Left lung (tissue), 4 donors: ENCODE measurements at regions not wholly inside any gene's neighbourhood (a gene's known extent, or its start where the extent isn't known, plus 50 kb on each side); places are given as distances from the start of the nearest gene placed in this dataset.
A peak's percentile ranks its signal among the peaks of the same experiment; 100 is the strongest.

Experiments used
- ATAC-seq: fragments of 200-7000 bp; cut with Tn5 transposase; one replicate; pipeline ENCODE4 v1.9.1; 2020; ENCODE audit warnings: moderate library complexity
- DNase-seq, 4 donors: peaks; one replicate each; pipeline ENCODE4 v3.0.0-alpha.2; 2013 to 2020
- H3K27ac ChIP-seq, 2 donors: fragments of 200-600 bp; sonication (generic) in 1 of 2; one replicate each; pipeline versions ENCODE4 v1.5.0 to v1.8.0; 2020 to 2021
- H3K27me3 ChIP-seq, 2 donors: fragments of 200-600 bp; sonication (generic) in 1 of 2; one replicate each; pipeline versions ENCODE4 v1.5.0 to v1.8.0; 2020 to 2021
- H3K36me3 ChIP-seq, 2 donors: fragments of 200-600 bp; sonication (generic) in 1 of 2; one replicate each; pipeline versions ENCODE4 v1.5.0 to v1.8.0; 2020 to 2021
- H3K4me1 ChIP-seq, 2 donors: fragments of 200-600 bp; one replicate each; pipeline ENCODE4 v1.8.0; 2021
- H3K4me3 ChIP-seq, 2 donors: fragments of 200-600 bp; sonication (generic) in 1 of 2; one replicate each; pipeline versions ENCODE4 v1.5.0 to v1.8.0; 2020 to 2021; ENCODE audit warnings: mild to moderate bottlenecking in 1 of 2
- H3K9me3 ChIP-seq, 2 donors: fragments of 200-600 bp; sonication (generic) in 1 of 2; one replicate each; pipeline versions ENCODE4 v1.5.0 to v1.8.0; 2020 to 2021
- intact Hi-C, 2 donors: fragments of 100-400 bp; cut with DNase I; formaldehyde crosslinking; loops; one replicate each; pipeline versions ENCODE4 v1.11.2 to v1.14.2; 2022
- TF ChIP-seq, protein P1 (sequence below), 2 donors: fragments of 200-600 bp; sonication (generic) in 1 of 2; IDR thresholded peaks; one replicate each; pipeline versions ENCODE4 v1.5.0 to v1.8.0; 2021; ENCODE audit warnings: antibody characterized with exemption in 2 of 2
- donor health status: DM: no; HTN: yes; CAD: no.
- donor health status: DM: no; HTN: no; CAD: no.

DNA sequence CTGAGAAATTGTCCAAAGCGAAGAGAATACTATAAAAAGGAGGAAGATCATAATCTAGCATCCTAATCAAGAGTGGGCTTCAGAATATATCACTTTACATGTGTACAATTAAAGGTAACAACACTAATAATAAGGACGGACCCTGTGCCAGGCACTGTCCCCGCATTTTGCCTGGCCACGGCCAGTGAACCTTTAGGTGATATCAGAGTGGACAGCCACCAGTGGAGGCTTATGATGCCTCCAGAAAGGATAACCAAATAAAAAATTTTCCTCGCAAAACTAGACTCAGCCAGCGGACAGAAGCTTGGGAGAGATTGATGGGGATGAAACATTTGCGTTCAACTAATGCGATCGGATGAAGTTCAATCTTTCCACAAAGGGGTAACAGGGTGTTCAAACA is 436.4 kb downstream of the NPHP4 start:
- H3K27me3 ChIP-seq: no peaks in the 10 kb centered on the region
- no peak for DNase-seq
- no peak overlapping the region for H3K27ac ChIP-seq
- H3K4me1 ChIP-seq: no peaks in the 10 kb centered on the region
- ATAC-seq: no peak
- H3K36me3 ChIP-seq: no peaks in the 10 kb centered on the region
- H3K9me3 ChIP-seq: peaks cover 0 to 9% of the 10 kb centered on the region in 2 donors
- TF ChIP-seq, protein P1, sequence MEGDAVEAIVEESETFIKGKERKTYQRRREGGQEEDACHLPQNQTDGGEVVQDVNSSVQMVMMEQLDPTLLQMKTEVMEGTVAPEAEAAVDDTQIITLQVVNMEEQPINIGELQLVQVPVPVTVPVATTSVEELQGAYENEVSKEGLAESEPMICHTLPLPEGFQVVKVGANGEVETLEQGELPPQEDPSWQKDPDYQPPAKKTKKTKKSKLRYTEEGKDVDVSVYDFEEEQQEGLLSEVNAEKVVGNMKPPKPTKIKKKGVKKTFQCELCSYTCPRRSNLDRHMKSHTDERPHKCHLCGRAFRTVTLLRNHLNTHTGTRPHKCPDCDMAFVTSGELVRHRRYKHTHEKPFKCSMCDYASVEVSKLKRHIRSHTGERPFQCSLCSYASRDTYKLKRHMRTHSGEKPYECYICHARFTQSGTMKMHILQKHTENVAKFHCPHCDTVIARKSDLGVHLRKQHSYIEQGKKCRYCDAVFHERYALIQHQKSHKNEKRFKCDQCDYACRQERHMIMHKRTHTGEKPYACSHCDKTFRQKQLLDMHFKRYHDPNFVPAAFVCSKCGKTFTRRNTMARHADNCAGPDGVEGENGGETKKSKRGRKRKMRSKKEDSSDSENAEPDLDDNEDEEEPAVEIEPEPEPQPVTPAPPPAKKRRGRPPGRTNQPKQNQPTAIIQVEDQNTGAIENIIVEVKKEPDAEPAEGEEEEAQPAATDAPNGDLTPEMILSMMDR (IDR thresholded peaks at IDR 0.05): no peak
- H3K4me3 ChIP-seq: no peak overlapping the region
- intact Hi-C loops: no loop called here

DNA sequence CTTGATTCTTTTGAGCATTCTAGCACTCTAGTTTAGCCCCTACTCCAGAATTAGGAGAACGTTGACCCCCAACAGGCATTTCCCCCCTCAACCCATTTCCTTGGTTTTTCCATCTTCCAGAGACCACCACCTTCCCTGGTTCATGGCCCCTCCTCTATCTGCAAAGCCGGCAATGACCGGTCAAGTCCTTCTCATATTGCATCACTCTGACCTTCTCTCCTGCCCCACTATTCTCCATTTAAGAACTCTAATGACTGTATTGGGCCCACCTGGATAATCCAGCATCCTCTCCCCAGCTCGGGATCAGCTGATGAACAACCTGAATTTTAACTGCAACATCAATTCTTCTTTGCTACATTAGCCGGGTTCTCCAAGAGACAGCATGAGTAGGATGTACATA is 437.4 kb downstream of the NPHP4 start:
- no peak for DNase-seq
- intact Hi-C loops: no loop called here
- peaks cover 0 to 9% of the 10 kb centered on the region in 2 donors for H3K9me3 ChIP-seq

GRCh38 chr1:5554111-5554510 is 438.1 kb downstream of the NPHP4 start:
- Histone ChIP-seq H3K4me1 (no peaks in the 10 kb centered on the region), H3K27me3 (no peaks in the 10 kb centered on the region), H3K27ac (no peak overlapping the region), H3K4me3 (no peak overlapping the region), H3K36me3 (no peaks in the 10 kb centered on the region), H3K9me3 (peaks cover 0 to 7% of the 10 kb centered on the region in 2 donors)
- DNase-seq: no peak
- intact Hi-C loops: no loop called here
- no peak for ATAC-seq
- TF ChIP-seq, protein P1 (IDR thresholded peaks at IDR 0.05): no peak

More for the DNA sequence above, 437.4 kb downstream of the NPHP4 start:
- Histone ChIP-seq H3K4me1 (no peaks in the 10 kb centered on the region), H3K27me3 (no peaks in the 10 kb centered on the region), H3K36me3 (no peaks in the 10 kb centered on the region), H3K4me3 (no peak overlapping the region), H3K27ac (no peak overlapping the region)
- ATAC-seq: no peak
- TF ChIP-seq, protein P1 (IDR thresholded peaks at IDR 0.05): no peak

GRCh38 chr1:5552787-5553484 is 439.3 kb downstream of the NPHP4 start:
- Histone ChIP-seq H3K4me1 (no peaks in the 10 kb centered on the region), H3K4me3 (no peak overlapping the region), H3K36me3 (no peaks in the 10 kb centered on the region), H3K9me3 (peaks cover 0 to under 1% of the 10 kb centered on the region in 2 donors), H3K27ac (no peak overlapping the region), H3K27me3 (no peaks in the 10 kb centered on the region)
- DNase-seq (no peak), ATAC-seq (no peak)
- intact Hi-C loops: no loop called here
- TF ChIP-seq, protein P1 (IDR thresholded peaks at IDR 0.05): no peak

GRCh38 chr1:5551274-5551975 is 440.8 kb downstream of the NPHP4 start:
- H3K36me3 ChIP-seq: no peaks in the 10 kb centered on the region
- ATAC-seq (peak; percentile 45), DNase-seq (peak in 1 of 4 donors; percentile 28)
- TF ChIP-seq, protein P1 (IDR thresholded peaks at IDR 0.05): no peak
- no peaks in the 10 kb centered on the region for H3K9me3 ChIP-seq
- no peaks in the 10 kb centered on the region for H3K4me1 ChIP-seq
- intact Hi-C loops: no loop called here
- no peak overlapping the region for H3K27ac ChIP-seq
- no peaks in the 10 kb centered on the region for H3K27me3 ChIP-seq
- no peak overlapping the region for H3K4me3 ChIP-seq
